GM04503 (cell line): ENCODE measurements at regions not wholly inside any gene's neighbourhood (a gene's known extent, or its start where the extent isn't known, plus 50 kb on each side); places are given as distances from the start of the nearest gene placed in this dataset.

Experiments used
- DNase-seq: peaks from one replicate; pipeline ENCODE4 v3.0.0-alpha.2; 2012; ENCODE audit warnings: low read depth

DNA sequence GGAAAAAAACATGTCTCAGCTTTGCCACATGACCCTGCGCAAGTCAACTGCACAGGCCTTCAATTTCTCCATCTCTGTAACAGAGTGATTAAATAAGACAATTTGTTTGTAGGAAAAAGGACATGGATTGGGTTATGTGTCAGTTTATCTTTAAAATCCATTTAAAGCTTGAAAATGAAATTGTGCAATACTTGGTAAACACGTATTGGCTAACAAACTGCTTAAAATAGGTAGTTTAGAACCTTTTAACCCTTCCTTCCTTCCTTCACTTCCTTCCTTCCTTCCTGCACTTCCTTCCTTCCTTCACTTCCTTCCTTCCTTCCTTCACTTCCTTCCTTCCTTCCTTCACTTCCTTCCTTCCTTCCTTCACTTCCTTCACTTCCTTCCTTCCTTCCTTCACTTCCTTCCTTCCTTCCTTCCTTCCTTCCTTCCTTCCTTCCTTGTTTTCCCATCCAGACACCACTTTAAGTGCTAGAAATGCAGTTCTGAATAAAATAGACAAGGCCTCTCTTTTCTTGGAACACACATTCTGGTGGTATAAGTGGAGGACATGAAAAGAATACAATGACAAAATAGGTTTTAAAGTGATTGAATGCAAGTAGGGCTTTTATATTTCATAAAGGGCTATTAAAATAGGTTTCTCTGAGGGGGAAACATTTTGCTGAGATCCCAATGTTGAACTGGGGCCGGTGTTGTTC is 130.2 kb upstream of the TP63 start:
- no peak for DNase-seq

DNA sequence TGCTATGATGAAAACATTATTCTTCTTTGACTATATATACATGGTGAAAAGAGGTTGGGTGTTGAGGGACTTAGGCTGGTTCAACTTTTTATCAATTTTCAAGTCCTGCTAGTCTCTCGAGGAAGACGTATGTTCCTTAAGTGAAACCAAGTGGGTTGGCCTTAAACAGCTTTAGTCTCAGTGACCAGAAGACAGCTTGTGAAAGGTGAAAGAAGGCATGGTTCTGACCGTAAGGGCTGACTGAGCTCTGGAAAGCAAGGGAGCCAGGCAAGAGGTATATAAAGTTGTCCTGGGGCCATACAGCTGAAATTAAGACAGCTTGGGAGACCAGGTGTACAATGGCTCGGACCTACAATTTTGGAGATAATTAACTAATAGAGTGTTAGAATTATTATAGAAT is 128.9 kb upstream of the TP63 start:
- DNase-seq: no peak

DNA sequence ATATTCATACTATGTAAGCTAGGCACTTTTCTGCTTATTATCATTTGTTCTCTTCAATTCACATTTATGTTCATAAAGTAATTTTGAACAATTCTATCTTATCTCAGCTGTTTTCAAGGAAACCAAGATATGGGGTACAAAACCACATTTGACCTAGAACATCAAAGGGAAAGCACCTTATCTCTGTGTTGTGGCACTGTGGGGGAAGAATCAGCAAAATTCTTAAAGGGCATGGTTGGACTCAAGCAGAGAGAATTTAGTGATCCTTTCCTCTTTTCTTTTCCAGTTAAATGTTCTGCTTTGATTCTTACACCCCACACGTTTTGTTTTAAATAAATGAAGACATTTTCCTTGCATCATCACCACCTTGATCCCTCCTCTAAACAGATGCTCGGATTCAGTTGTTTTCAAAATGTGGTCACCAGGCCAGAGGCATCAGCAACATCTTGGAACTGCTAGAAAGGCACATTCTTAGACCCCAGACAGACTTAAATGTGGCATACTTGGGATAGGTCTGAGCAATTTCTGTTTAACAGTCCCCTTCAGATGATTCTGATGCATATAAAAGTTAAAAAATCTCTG is 128.4 kb upstream of the TP63 start:
- no peak for DNase-seq

DNA sequence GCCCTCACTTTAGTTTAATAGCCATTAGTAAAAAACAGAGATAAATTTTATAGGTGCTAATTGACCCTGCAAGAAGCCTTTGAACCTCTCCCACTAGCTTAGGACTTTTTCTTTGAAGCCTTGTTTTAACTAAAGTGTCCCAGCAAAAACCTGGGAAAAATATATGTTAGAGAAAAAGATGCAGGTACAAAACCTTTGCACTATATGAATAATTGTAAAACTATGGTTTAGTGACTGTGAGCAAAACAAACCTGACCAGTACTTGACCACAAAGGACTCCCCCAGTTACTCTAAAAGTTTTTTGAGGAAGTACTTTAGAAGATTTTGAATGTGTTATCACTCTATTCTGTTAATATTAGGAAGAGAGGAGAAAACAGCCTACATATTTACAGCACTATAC is 123.3 kb upstream of the TP63 start:
- DNase-seq: no peak

DNA sequence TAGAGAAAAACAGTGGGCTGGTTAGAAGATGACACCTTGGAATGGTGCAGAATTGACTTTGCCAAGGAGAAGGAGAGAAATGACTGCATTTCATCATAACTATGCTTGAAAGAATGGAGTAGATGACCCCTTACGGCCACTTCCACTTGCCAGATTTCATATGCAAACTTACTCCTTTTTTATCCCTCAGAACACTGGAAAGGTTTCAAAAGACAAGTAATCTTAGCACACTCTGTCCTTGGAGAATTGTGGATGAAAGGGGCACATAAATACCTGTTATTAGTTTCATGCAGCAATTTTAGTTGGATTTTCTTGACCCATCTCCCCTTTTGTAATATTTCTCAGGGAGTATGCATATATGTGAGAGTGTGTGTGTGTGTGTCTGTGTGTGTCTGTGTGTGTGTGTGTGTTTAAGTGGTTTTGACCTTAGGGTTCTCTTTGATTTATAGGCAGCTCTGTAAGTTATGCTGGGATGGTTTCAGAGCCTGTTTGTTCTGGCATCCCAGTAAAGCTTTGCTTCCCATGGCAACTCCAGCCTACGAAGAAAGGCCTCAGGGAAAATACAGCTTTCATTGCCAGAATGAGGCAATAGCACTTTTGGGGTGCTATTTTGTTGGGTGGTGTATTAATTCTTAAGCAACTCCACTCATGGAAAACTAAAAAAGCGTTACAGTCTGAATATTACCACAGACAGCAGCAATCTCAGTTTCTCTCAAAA is 122.2 kb upstream of the TP63 start:
- no peak for DNase-seq

DNA sequence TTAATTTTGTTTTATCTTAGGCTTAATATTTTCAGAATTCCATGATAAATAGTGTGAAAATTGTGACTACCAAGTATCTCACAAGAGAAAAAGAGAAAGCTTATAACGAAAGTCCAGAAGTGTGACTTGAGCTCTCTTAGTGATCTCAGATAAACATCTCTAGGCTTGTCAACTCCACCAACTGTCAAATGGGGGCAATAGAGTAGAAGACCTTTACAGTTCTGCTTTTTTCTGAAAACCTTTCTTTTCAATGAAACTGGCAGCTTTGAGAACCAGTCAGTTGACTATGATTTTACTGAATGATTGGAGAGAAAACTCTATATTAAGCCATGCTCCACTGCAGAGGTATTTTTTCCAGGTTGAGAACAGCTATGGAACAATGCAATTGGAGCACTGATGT is 119.2 kb upstream of the TP63 start:
- DNase-seq: no peak

DNA sequence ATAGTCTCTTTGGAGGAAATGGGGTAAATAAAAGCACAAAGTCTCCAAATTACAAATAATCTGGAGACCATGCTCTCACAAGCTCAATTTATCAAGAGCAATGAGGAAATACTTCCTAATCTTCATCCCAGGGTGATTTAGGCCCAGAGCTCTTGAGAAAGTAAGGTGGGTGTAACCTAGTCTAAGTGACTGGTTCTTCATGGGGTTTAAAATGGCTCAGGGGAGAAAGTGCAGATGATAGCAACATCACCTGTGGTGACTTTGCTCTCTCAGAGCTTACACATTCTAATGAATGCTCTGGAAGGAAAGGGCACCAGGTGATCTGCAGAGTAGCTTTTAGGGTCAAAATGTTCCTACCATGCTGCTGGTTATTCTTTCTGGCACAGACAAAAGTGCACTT is 118.4 kb upstream of the TP63 start:
- DNase-seq: no peak

DNA sequence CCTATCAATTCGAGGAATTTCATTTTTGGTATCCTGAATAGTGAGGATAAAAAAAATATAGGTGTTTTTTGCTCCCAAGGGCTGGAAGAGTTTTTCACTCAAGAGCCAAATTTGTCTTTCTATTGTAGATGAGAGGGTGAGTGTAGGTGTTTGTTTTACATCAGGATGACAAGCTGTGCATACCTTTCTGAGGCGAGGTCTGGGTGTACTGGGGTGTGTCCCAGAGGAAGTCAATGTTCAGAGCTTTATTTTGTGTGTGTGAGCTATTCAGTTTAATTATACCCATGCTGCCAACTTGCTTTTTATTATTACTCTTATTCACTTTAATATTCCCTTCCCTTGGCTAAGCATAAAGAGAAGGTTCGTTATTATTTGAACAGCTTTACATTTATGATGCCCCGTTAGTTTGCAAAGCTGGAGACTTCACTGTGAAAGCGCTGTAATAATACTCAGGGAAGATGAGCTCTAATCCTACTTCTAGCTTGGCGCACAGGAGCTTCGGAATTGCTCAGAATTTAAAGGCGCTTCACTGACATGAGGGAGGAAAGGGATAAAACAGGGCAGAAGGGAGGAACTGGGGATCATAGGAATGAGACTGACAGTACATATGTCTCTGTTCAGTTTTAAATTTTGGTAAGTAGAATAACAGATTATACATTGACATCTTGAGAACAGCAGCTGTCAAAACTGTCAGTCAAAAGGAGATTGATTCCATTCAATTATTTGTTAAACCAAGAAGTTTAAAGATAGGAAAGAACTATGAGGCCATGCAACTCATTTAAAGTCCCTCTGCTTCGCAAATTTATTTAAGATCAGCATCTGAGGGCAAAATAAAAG is 117.7 kb upstream of the TP63 start:
- DNase-seq: no peak

DNA sequence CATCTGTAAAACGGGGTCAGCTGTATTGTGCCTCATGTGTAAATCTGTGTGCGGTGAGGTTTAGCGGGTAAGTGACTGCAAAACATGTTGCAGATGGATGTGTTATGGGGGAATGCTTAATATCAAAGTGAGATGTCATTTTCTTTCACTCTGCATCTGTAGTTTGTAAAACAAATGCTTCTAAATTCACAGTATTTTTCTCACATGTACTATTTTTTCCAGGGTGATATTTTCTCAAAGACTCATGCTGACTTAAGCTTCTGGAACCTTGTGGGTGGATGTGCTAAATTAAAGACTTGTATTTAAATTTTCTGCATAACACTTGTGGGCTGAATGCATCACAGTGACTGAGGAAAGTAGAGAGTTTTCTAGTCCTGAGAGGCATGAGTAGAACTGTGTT is 115.2 kb upstream of the TP63 start:
- no peak for DNase-seq

DNA sequence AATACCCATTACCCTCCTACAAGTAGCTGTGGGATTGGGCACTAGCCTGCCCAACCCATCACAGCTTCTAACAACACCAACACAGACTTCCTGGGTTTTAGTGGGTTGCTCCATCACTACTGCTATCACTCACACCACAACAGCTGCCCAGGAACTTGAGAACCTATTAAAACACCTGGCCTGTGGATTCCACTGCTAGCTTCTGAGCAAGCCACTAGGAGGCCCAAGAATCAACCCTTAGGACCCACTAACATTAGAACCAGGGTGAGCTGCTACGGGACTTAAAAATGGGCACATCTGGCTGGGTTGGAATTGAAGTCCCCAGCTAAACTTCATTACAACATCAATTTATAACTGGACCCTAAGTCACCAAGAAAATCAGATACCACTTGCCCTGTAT is 113.2 kb upstream of the TP63 start:
- no peak for DNase-seq

DNA sequence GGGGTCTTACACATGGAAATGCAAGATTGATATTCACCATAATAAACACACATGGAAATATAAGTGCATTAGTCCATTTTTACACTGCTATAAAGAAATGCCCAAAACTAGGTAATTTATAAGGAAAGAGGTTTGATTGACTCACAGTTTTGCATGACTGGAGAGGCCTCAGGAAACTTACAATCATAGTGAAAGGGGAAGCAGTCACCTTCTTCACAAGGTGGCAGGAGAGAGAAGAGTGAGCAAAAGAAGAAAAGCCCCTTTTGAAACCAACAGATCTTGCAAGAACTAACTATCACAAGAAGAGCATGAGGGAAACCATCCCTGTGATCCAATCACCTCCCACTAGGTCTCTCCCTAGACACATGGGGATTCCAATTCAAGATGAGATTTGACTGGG is 111.7 kb upstream of the TP63 start:
- no peak for DNase-seq

DNA sequence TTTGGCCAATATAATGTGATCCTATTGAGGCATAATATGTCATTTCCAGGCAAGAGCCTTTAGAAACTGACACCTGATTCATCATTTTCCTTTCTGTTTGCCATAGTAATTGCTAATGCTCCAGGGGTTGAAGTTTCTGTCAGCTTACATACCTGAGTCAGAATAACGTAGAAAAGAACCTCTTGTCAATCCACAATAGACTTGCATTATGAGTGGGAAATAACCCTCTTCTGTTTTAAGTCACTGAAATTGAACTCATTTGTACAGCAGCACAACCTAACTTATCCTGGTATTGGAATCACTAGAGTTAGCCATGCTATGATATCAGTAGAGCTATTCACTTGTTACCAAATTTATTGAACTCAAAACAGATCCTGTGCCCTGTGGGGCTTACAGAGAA is 101.7 kb upstream of the TP63 start:
- no peak for DNase-seq

DNA sequence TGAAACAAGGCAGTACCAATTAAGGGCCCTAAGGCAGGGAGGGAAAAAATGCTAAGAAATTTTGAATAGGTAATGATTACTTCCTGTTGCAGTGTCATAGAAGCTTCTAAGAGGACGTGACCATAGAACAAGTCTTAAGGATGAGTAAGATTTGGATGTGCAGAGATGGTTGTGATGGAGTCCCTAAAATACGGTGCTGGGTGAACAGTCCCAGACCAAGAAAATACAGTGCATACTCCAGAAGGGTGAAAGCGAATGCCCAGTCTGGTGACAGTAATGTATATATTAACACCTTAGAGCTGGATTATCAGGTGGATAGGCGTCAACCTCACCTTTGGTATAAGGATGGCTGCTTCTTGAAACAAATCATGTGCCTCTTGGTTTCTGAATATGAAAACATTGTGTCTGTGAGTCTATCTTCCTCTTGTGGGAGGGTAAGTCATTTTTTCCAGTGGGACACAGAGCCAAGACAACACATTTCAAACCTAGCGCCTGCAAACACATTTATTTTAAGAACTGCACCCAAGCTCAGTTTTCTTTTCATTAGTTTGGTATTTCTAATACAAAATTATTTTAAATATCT is 101.2 kb upstream of the TP63 start:
- no peak for DNase-seq

DNA sequence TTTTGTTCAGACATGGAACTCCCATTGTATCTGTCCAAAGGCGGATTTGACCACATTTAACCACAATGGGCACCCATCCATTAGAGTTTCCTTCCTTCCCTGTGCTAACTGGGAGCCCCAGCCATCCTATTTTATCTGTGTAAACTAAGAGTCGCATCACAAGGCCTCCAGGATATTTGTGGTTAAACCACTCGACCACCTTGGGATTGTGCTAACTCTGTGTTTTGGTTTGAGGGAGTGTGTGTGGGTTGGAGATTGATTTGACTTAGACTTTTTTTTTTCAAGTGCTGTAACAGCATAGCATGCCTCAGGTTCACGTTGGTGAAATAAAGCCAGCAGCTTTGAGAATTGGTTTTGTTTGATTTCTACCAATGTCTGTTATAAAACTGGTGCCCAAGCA is 100.4 kb upstream of the TP63 start:
- DNase-seq: no peak

DNA sequence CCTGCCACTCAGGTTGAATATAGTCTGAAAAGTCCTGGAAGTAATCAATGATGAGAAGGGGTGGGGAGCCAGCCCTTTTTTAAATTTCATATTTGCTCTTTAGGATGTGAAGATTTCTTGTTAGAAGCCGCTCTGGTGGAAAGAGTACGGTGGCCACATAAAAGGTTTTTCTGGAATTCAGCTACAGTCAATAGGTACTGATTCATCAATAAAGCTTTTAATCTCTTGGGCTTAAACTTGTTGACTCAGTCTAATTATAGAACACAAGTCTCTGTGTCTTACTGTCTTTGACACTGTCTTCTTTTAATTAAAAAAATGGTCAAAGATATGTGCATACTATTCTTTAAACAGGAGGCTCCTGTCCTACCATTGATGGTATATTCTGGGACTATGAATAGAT is 99.9 kb upstream of the TP63 start:
- DNase-seq: no peak

DNA sequence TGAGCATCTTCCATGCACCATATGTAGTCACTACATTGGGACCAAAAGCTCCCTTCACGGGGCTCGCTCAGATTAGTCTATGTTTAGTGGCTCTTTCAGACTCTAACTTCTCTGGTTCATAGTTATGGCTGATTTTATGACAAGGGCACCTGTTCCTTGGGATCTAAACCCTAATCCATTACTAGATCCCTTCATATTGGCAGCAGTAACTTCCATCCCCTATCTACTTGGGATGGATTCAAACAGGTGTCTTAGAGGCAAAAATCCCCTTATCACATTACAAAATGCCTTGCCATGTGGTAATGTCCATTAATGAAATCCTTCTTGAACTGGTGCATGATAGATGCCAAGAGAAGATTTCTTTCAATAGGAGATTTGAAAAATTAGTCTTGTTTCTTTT is 96.7 kb upstream of the TP63 start:
- DNase-seq: no peak

DNA sequence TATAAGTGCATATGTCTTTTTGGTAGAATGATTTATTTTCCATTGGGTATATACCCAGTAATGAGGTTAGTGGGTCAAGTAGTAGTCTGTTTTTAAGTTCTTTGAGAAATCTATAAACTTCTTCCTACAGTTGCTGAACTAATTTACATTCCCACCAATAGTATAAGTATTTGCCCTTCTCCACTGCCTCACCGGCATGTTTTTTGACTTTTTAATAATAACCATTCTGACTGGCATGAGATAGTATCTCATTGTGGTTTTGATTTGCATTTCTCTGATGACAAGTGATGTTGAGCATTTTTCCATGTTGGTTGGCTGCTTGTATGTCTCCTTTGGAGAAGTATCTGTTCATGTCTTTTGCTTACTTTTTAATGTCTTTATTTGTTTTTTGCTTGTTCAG is 94.1 kb upstream of the TP63 start:
- no peak for DNase-seq

DNA sequence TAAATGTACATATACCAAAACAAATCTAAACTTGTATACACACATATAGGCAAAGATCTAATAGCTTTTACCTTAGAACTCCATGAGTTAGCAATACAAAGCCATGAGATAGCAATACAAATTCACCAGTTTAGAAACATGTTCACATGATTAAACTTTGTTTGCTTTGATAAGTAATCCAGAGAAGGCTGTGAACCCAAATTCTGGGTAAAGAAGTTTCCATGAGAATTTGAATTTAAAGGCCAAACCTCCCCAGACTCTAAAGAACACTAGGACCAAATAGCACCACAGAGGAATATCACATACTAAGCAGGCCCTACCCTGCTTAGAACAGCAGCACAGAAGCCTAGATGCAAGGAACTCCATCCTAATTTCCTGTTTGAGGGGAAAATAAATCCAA is 83.7 kb upstream of the TP63 start:
- DNase-seq: no peak

DNA sequence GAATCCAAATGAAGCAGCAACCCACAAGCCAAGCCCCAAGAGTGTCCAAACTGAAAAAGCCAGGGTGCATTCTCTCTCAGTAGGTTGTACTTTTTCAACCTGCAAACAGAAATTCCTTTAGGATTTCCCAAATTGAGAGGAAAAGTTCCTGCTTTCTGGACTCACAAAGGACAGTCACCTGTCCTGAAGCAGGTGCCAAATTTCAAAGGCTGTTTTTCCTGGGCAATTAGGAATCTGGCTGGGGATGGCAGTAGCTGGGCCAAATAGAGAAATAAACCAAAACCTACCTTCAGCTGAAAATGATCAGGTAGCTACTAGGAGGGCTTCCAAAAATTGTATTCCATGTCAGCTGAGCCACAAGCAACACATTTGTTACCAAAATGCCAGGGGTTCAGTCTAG is 83.1 kb upstream of the TP63 start:
- DNase-seq: no peak

DNA sequence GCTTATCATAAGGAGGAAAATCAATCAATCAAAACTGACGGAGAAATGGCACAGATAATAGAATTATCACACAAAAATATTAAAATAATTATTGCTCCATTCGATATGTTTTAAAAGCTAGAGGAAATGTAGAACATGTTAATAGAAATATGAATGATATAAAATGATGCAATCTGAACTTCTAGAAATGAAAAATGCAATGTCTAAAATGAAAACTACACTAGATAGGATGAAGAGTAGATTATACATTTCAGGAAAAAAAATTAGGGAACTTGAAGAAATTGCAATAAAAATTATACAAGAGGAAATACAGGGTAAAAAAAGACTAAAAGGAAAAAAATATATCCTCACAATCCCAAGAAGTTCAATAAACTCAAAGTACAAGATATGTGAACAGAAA is 80.2 kb upstream of the TP63 start:
- DNase-seq: no peak

DNA sequence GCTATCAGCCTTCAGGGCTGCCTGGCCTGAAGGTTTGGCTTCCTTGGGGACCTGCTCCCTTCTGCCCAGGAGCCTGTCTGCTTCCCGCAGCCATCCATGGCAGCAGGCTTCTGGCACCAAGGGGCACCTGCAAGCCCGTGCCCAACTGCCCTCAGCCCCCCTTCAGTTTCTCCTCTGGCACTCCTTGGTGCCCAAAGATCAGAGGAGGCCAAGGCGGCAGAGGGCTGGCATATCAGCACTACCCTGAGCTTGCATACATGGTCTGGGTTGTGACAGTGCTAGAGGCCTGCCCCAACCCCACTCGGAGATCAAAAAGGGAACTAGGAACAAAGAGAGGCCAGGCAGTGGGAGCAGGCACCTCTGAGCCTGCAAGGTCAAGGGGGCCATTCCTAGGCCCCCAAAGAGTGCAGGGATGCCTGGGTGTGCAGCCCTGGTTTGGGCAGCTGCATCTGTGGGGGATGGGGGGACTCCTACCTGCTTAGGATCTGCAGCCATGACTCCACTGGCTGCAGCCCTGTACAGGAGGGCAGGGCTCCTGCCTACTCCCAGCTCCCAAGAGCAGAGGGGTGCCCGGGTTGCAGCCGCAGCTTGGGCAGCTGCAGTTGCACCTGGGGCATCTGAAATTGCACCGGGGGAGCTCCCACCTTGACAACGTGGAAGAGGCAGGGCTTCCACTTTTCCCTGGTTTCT is 76.2 kb upstream of the TP63 start:
- DNase-seq: no peak

DNA sequence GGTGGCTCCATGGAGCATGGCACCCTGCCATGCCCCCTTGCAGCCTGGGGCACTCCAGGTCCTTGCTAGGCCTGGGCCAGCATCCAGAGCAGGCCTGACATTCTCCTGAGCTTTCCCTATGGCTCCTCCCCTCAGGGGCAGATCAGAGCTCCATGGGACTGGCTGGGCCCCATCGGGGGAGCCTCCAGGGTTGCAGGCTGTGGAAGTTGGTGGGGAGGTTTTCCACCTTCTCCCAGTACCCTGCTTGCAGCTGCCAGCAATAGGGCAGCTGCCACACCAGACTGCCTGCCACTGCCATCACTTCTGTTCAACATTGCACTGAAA is 75.7 kb upstream of the TP63 start:
- DNase-seq: no peak
